Thyroid gland (tissue), 4 donors: ENCODE measurements at regions not wholly inside any gene's neighbourhood (a gene's known extent, or its start where the extent isn't known, plus 50 kb on each side); places are given as distances from the start of the nearest gene placed in this dataset.

Experiments
- DNase-seq, 2 donors: peaks; one replicate each; pipeline ENCODE4 v3.0.0-alpha.2; 2019
- H3K27ac ChIP-seq, 3 donors: fragments of 200-600 bp; sonication (generic); 1 replicate in 2 of 3; 2 replicates in 1 of 3; pipeline ENCODE4 v1.5.1; 2016 to 2019; ENCODE audit warnings: mild to moderate bottlenecking in 1 of 3, moderate library complexity in 1 of 3
- H3K27me3 ChIP-seq: fragments of 200-600 bp; sonication (generic); one replicate; pipeline ENCODE4 v1.5.1; 2019
- H3K36me3 ChIP-seq, 2 donors: fragments of 200-600 bp; sonication (generic); one replicate each; pipeline ENCODE4 v1.5.1; 2016 to 2019
- H3K4me1 ChIP-seq, 2 donors: fragments of 200-600 bp; sonication (generic); one replicate each; pipeline ENCODE4 v1.5.1; 2017 to 2019
- H3K4me3 ChIP-seq, 3 donors: fragments of 200-600 bp; sonication (generic); replicated peaks in 1 of 3; 1 replicate in 2 of 3; 2 replicates in 1 of 3; pipeline ENCODE4 v1.5.1; 2016; ENCODE audit warnings: mild to moderate bottlenecking in 1 of 3
- H3K9me3 ChIP-seq: fragments of 200-600 bp; sonication (generic); one replicate; pipeline ENCODE4 v1.5.1; 2017
- CTCF ChIP-seq, 6 experiments: fragments of 200-600 bp in 3 of 6; fragments of 450-650 bp in 3 of 6; sonication (generic) in 3 of 6; IDR thresholded peaks; one replicate each; pipeline ENCODE4 v1.5.1; 2016 to 2019; ENCODE audit warnings: antibody characterized with exemption in 6 of 6, mild to moderate bottlenecking in 2 of 6, inconsistent platforms in 1 of 6, moderate library complexity in 1 of 6
- POLR2A ChIP-seq, 2 donors: fragments of 450-650 bp; IDR thresholded peaks; one replicate each; pipeline ENCODE4 v1.6.1; 2017; ENCODE audit warnings: antibody characterized with exemption in 2 of 2, mild to moderate bottlenecking in 2 of 2, moderate library complexity in 1 of 2
- WGBS, 2 donors: methylation state at CpG; one replicate each; pipeline ENCODE4 v1.1.5; 2017; 5-methylcytosine and 5-hydroxymethylcytosine counted together
- intact Hi-C: fragments of 100-400 bp; cut with DNase I; formaldehyde crosslinking; loops from one replicate; pipeline ENCODE4 v1.15.1; 2023

GRCh38 chr2:217523286-217523685 lies 479.5 kb downstream of the TNS1 start:
- intact Hi-C loops, result no loop called here

GRCh38 chr2:217521820-217522219 lies 481.0 kb downstream of the TNS1 start:
- intact Hi-C loops, result no loop called here

More at GRCh38 chr2:217523286-217523685, 479.5 kb downstream of the TNS1 start:
- Histone ChIP-seq H3K27ac (no peak overlapping the region), H3K9me3 (no peaks in the 10 kb centered on the region), H3K4me1 (no peaks in the 10 kb centered on the region), H3K4me3 (no peak overlapping the region), H3K36me3 (no peaks in the 10 kb centered on the region), H3K27me3 (no peaks in the 10 kb centered on the region)
- TF ChIP-seq POLR2A (IDR thresholded peaks at IDR 0.05), result no peak
- TF ChIP-seq CTCF (IDR thresholded peaks at IDR 0.05), result no peak
- DNase-seq, result no peak
- 79 to 87% methylated on average over 7 of the region's 7 CpGs for WGBS, 2 donors

GRCh38 chr2:217520356-217521010 lies 482.3 kb downstream of the TNS1 start:
- Histone ChIP-seq H3K9me3 (no peaks in the 10 kb centered on the region), H3K4me1 (no peaks in the 10 kb centered on the region), H3K27me3 (no peaks in the 10 kb centered on the region), H3K4me3 (no peak overlapping the region), H3K27ac (no peak overlapping the region), H3K36me3 (no peaks in the 10 kb centered on the region)
- WGBS, 2 donors, result 88% methylated on average over 4 of the region's 4 CpGs
- intact Hi-C loops, result no loop called here
- DNase-seq, result no peak
- TF ChIP-seq POLR2A (IDR thresholded peaks at IDR 0.05) (no peak), CTCF (IDR thresholded peaks at IDR 0.05) (no peak)

More at GRCh38 chr2:217521820-217522219, 481.0 kb downstream of the TNS1 start:
- Histone ChIP-seq H3K27ac (no peak overlapping the region), H3K27me3 (no peaks in the 10 kb centered on the region), H3K4me1 (no peaks in the 10 kb centered on the region), H3K9me3 (no peaks in the 10 kb centered on the region), H3K4me3 (no peak overlapping the region), H3K36me3 (no peaks in the 10 kb centered on the region)
- DNase-seq, result no peak
- TF ChIP-seq POLR2A (IDR thresholded peaks at IDR 0.05) (no peak), CTCF (IDR thresholded peaks at IDR 0.05) (no peak)
- 56 to 65% methylated on average over 2 of the region's 2 CpGs for WGBS, 2 donors

- intact Hi-C loops, result loop anchor here (10.0 kb wide), 1 partner anchor 197 kb away; no protein-coding TSS in a partner anchor
- Histone ChIP-seq H3K9me3 (no peaks in the 10 kb centered on the region), H3K4me1 (no peaks in the 10 kb centered on the region), H3K4me3 (no peak overlapping the region), H3K36me3 (no peaks in the 10 kb centered on the region), H3K27ac (no peak overlapping the region), H3K27me3 (no peaks in the 10 kb centered on the region)
- no peak for DNase-seq
- WGBS, 2 donors, result 73 to 83% methylated on average over 5 of the region's 5 CpGs
- TF ChIP-seq CTCF (IDR thresholded peaks at IDR 0.05), result no peak
Observed at GRCh38 chr2:217517402-217517801, 485.4 kb downstream of the TNS1 start.

GRCh38 chr2:217515615-217516309 lies 487.0 kb downstream of the TNS1 start:
- 82 to 92% methylated on average over 5 of the region's 5 CpGs for WGBS, 2 donors

More at GRCh38 chr2:217515615-217516309, 487.0 kb downstream of the TNS1 start:
- Histone ChIP-seq H3K27ac (no peak overlapping the region), H3K36me3 (no peaks in the 10 kb centered on the region), H3K4me3 (no peak overlapping the region), H3K27me3 (no peaks in the 10 kb centered on the region), H3K4me1 (peaks cover 4% of the 10 kb centered on the region in 2 donors), H3K9me3 (no peaks in the 10 kb centered on the region)
- intact Hi-C loops, result loop anchor here (10.0 kb wide), 1 partner anchor 199 kb away; no protein-coding TSS in a partner anchor
- no peak for DNase-seq
- TF ChIP-seq POLR2A (IDR thresholded peaks at IDR 0.05), result no peak
- no peak for TF ChIP-seq CTCF (IDR thresholded peaks at IDR 0.05)
